H1 (cell line): ENCODE measurements at regions not wholly inside any gene's neighbourhood (a gene's known extent, or its start where the extent isn't known, plus 50 kb on each side); places are given as distances from the start of the nearest gene placed in this dataset.

Experiments
- CHD1 ChIP-seq: IDR thresholded peaks from 2 replicates; pipeline ENCODE4 v1.6.1; 2012; ENCODE audit warnings: low read depth, low read length, improper control_type of control experiment
- EGR1 ChIP-seq: IDR thresholded peaks from 2 replicates; pipeline ENCODE4 v1.6.1; 2011; ENCODE audit warnings: low read depth, low read length, borderline replicate concordance
- HDAC2 ChIP-seq, 2 experiments: fragments of 300-600 bp in 1 of 2; sonication (generic) in 1 of 2; IDR thresholded peaks; 2 replicates each; pipeline ENCODE4 v1.6.1; 2011 to 2012; ENCODE audit warnings: low read depth in 2 of 2, low read length in 2 of 2, mild to moderate bottlenecking in 2 of 2, moderate library complexity in 2 of 2, borderline replicate concordance in 1 of 2, inconsistent platforms in 1 of 2
- HDAC6 ChIP-seq: IDR thresholded peaks from one replicate; pipeline ENCODE4 v1.7.1; 2012; ENCODE audit warnings: low read depth, mild to moderate bottlenecking, inconsistent platforms, low read length, moderate library complexity
- JUN ChIP-seq: IDR thresholded peaks from 2 replicates; pipeline ENCODE4 v1.6.1; 2011; ENCODE audit warnings: low read depth, mild to moderate bottlenecking, improper control_type of control experiment, low read length
- MAFK ChIP-seq: IDR thresholded peaks from 2 replicates; pipeline ENCODE4 v1.6.1; 2012; ENCODE audit warnings: low read depth, mild to moderate bottlenecking, improper control_type of control experiment, low read length
- NRF1 ChIP-seq: IDR thresholded peaks from 2 replicates; pipeline ENCODE4 v1.6.1; 2011; ENCODE audit warnings: mild to moderate bottlenecking, low read depth, low read length, improper control_type of control experiment
- RFX5 ChIP-seq: IDR thresholded peaks from 2 replicates; pipeline ENCODE4 v1.6.1; 2011; ENCODE audit warnings: low read depth, low read length, improper control_type of control experiment, borderline replicate concordance
- RNF2 ChIP-seq: fragments of 200-900, 300-1000 bp; sonication (generic); IDR thresholded peaks from 2 replicates; pipeline ENCODE4 v1.7.1; 2016; ENCODE audit warnings: borderline replicate concordance, low read depth, mild to moderate bottlenecking, antibody characterized with exemption, low read length; ENCODE audit not compliant: poor library complexity, severe bottlenecking; ENCODE audit errors: missing control alignments
- SIN3A ChIP-seq, 2 experiments: IDR thresholded peaks in 1 of 2; conservative IDR thresholded peaks in 1 of 2; 2 replicates each; pipeline ENCODE4 v1.6.1; 2011 to 2012; ENCODE audit warnings: low read length in 2 of 2, improper control_type of control experiment in 1 of 2, low read depth in 1 of 2, mild to moderate bottlenecking in 1 of 2

DNA sequence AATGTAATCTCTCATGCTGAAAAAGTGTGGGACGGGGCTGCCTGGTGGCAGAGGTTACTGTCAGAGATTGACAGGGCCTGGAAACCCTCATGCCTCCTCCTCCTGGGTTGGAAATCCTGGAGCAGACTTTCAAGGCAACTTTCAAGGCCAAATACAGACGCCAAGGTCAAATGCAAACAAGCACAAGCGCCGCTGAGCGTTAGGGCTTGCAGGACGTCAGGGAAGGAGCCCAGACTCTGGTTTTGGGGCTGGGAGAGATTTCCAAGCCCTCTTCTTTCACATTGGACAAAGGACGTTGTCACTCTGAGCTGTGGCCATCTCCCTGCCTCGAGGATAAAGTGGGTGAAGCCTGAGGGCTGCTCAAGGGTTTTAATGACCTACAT is 120.1 kb downstream of the TWIST2 start (continued):
- TF ChIP-seq RNF2 (no peak), HDAC6 (no peak), MAFK (no peak), SIN3A (conservative IDR thresholded peaks at IDR 0.05 in 1 of 2, IDR thresholded peaks at IDR 0.05 in 1 of 2; ENCODE audit: low read depth in 1 of 2, low read length in 2 of 2) (no peak), JUN (no peak), NRF1 (no peak), CHD1 (no peak), RFX5 (no peak), EGR1 (no peak), HDAC2 (IDR thresholded peaks at IDR 0.05; ENCODE audit: borderline replicate concordance in 1 of 2, low read depth in 2 of 2, low read length in 2 of 2) (no peak)
- TF ChIP-seq, all 59 proteins: peak for 0
